HL-60 (cell line): ENCODE measurements at regions not wholly inside any gene's neighbourhood (a gene's known extent, or its start where the extent isn't known, plus 50 kb on each side); places are given as distances from the start of the nearest gene placed in this dataset.

Experiments used
- GABPA ChIP-seq: IDR thresholded peaks from 2 replicates; pipeline ENCODE4 v1.6.1; 2012; ENCODE audit warnings: low read depth
- POLR2AphosphoS5 ChIP-seq: IDR thresholded peaks from 2 replicates; pipeline ENCODE4 v1.6.1; 2012; ENCODE audit warnings: low read depth
- TF ChIP-seq, protein P1 (sequence below): IDR thresholded peaks from one replicate; pipeline ENCODE4 v1.5.1; 2011; ENCODE audit warnings: low read length, control low read depth, inconsistent platforms; ENCODE audit not compliant: insufficient read depth

DNA sequence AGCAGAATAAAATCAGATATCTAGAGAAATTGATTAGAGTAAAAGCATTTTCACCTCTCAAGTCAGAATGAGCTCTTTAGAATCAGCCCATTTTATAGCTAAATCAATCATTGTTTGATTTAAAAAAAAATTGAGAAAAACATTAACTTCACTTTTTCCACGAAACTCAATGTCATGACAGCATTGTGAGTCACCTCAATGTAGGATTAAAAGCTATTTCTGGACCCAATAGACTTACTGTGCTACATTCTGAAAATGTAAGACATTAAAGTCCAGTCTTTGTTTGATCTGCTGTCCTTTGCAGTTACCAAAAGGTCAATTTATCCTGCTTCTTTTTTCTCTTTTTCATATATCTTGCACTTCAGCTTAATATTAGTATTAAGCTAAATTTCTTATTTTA is 519.4 kb upstream of the ZNF337 start:
- TF ChIP-seq GABPA: no peak
- TF ChIP-seq, protein P1, sequence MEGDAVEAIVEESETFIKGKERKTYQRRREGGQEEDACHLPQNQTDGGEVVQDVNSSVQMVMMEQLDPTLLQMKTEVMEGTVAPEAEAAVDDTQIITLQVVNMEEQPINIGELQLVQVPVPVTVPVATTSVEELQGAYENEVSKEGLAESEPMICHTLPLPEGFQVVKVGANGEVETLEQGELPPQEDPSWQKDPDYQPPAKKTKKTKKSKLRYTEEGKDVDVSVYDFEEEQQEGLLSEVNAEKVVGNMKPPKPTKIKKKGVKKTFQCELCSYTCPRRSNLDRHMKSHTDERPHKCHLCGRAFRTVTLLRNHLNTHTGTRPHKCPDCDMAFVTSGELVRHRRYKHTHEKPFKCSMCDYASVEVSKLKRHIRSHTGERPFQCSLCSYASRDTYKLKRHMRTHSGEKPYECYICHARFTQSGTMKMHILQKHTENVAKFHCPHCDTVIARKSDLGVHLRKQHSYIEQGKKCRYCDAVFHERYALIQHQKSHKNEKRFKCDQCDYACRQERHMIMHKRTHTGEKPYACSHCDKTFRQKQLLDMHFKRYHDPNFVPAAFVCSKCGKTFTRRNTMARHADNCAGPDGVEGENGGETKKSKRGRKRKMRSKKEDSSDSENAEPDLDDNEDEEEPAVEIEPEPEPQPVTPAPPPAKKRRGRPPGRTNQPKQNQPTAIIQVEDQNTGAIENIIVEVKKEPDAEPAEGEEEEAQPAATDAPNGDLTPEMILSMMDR: no peak
- TF ChIP-seq POLR2AphosphoS5: no peak
